ENCODE measurements at regions not wholly inside any gene's neighbourhood (a gene's known extent, or its start where the extent isn't known, plus 50 kb on each side); places are given as distances from the start of the nearest gene placed in this dataset.

GRCh38 chr12:75725521-75726111 is 214.2 kb upstream of the KRR1 start:
- Histone ChIP-seq H3K9me3 (no peaks in the 10 kb centered on the region), H3K4me1 (peaks cover 0 to 40% (median 16%) of the 10 kb centered on the region in 6 donors), H3K4me3 (no peak overlapping the region), H3K27me3 (replicated peaks in 1 of 7) (no peaks in the 10 kb centered on the region), H3K36me3 (no peaks in the 10 kb centered on the region), H3K27ac (peak overlapping the region; percentile 8 to 79 (median 70))
- 47 to 76% (median 68%) methylated on average over 3 of the region's 3 CpGs for WGBS, 5 donors
- intact Hi-C loops (cut with DNase I; ENCODE audit: low total_unique reads): no loop called here
- no peak for TF ChIP-seq CTCF (IDR thresholded peaks at IDR 0.05 in 8 of 11, conservative IDR thresholded peaks at IDR 0.05 in 3 of 11)
- TF ChIP-seq POLR2A (IDR thresholded peaks at IDR 0.05): no peak
- no peak for TF ChIP-seq POLR2AphosphoS5 (IDR thresholded peaks at IDR 0.05)
- no peak for DNase-seq

GRCh38 chr12:75724928-75725312 is 213.5 kb upstream of the KRR1 start:
- H3K4me1 ChIP-seq: peaks cover 0 to 40% (median 16%) of the 10 kb centered on the region in 6 donors
- no peaks in the 10 kb centered on the region for H3K9me3 ChIP-seq
- no peaks in the 10 kb centered on the region for H3K27me3 ChIP-seq (replicated peaks in 1 of 7)
- TF ChIP-seq POLR2A (IDR thresholded peaks at IDR 0.05) (no peak), CTCF (IDR thresholded peaks at IDR 0.05 in 8 of 11, conservative IDR thresholded peaks at IDR 0.05 in 3 of 11) (no peak), POLR2AphosphoS5 (IDR thresholded peaks at IDR 0.05) (peak in 1 of 3 donors; percentile 53)
- DNase-seq: no peak
- 52 to 74% (median 59%) methylated on average over 5 of the region's 5 CpGs for WGBS, 5 donors
- no peaks in the 10 kb centered on the region for H3K36me3 ChIP-seq
- H3K4me3 ChIP-seq: no peak overlapping the region
- peak overlapping the region in 7 of 8 donors; percentile 23 to 79 (median 71) for H3K27ac ChIP-seq
- intact Hi-C loops (cut with DNase I; ENCODE audit: low total_unique reads): no loop called here

GRCh38 chr12:75724307-75724927 is 213.0 kb upstream of the KRR1 start:
- 67 to 90% (median 75%) methylated on average over 11 of the region's 11 CpGs for WGBS, 5 donors
- no peaks in the 10 kb centered on the region for H3K36me3 ChIP-seq
- DNase-seq: no peak
- H3K4me3 ChIP-seq: no peak overlapping the region
- no peak for TF ChIP-seq POLR2AphosphoS5 (IDR thresholded peaks at IDR 0.05)
- peaks cover 0 to 40% (median 16%) of the 10 kb centered on the region in 6 donors for H3K4me1 ChIP-seq
- H3K9me3 ChIP-seq: no peaks in the 10 kb centered on the region
- peak overlapping the region in 7 of 8 donors; percentile 23 to 79 (median 71) for H3K27ac ChIP-seq
- H3K27me3 ChIP-seq (replicated peaks in 1 of 7): no peaks in the 10 kb centered on the region
- intact Hi-C loops (cut with DNase I; ENCODE audit: low total_unique reads): no loop called here

GRCh38 chr12:75722714-75723200 is 211.3 kb upstream of the KRR1 start:
- Histone ChIP-seq H3K36me3 (no peaks in the 10 kb centered on the region), H3K27me3 (replicated peaks in 1 of 7) (no peaks in the 10 kb centered on the region), H3K27ac (peak overlapping the region; percentile 42 to 79 (median 70)), H3K4me3 (no peak overlapping the region), H3K9me3 (no peaks in the 10 kb centered on the region), H3K4me1 (peaks cover 0 to 40% (median 16%) of the 10 kb centered on the region in 6 donors)
- DNase-seq: no peak
- intact Hi-C loops (cut with DNase I; ENCODE audit: low total_unique reads): no loop called here
- TF ChIP-seq POLR2AphosphoS5 (IDR thresholded peaks at IDR 0.05) (peak in 1 of 3 donors; percentile 70), CTCF (IDR thresholded peaks at IDR 0.05 in 8 of 11, conservative IDR thresholded peaks at IDR 0.05 in 3 of 11) (no peak), POLR2A (IDR thresholded peaks at IDR 0.05) (no peak)
- 5 to 16% (median 9%) methylated on average over 5 of the region's 5 CpGs for whole genome bisulfite sequencing, 5 donors

All from spleen (tissue), 11 donors.